GM18498 (cell line): ENCODE measurements at regions not wholly inside any gene's neighbourhood (a gene's known extent, or its start where the extent isn't known, plus 50 kb on each side); places are given as distances from the start of the nearest gene placed in this dataset.
"Not testable (repeated sequence)": the region's sequence is repeated elsewhere in the genome, so short reads cannot be mapped to it uniquely, and the experiment has no call there.

Experiments
- ATAC-seq: cut with Tn5 transposase; IDR thresholded peaks from one replicate; pipeline ENCODE4 v1.9.1; 2021; ENCODE audit warnings: mild to moderate bottlenecking, moderate library complexity; ENCODE audit not compliant: unreplicated experiment

DNA sequence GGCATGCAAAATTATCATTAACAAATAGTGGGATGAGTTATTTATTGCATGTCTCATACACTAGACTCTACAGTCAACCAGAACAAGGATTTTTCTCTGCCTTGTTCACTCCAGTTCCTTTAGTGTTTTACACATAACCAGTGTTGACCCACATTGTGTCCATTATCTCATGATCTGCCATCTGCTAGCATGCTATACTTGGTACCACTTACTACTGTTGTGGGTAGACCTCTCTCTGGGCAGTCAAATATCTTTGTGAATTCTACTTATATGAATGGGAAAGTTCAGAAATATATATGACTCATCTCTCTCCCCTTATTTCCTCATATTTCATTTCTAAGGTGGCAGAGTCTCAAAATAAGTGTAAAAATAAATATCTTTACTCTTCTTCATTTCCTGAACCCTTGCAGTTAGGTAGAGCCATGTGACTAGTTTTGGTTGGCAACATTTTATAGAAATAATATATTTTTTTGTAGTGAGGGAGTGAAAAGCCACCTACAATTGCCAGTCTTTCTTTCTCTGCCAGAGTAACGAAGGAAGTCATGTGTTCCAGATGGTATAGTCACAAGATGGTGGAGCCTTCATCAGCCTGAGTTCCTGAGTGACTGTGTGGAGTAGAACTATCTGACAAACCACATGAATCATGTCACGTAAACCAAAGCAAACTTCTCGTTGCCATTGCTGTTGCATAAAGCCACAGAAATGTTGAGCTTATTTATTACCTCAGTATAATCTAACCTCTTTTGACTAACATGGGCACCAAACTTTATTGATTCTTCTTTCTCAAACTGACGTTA, 704.0 kb downstream of the RNF144A start:
- ATAC-seq = no peak

DNA sequence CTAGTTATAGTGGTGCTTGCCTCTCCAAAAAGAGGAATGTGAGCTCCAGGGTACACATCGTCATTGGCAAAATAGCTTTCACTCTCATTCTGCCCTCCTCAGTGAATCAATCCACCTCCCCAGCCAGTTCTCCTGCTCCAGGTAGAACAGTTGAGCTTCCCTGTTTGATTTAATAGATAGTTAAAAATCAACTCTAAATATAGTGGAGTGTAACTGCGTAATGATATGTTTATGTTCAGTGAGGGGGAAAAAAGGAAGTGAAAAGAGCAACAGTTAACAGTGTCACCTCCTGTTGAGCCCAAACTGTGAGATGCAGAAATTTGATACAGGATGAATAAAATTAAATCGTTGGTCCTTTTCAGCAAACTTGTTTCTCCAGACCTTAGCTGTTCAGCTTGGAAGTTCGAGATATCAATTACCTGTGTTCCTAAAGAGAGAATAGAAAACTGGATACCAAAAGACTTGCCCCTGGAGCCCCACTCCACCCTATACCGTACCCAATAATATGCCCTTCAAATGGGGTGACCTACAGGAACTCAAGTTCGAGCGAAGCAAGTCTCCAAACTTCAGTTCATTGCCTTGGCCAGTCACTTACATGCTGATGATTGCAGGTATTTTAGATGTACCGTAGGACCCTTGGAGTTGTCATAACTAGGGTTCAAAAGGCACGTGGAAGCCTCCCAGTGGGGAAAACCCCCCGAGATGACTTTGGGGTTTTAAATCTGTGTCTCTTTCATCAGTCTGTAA, 708.4 kb downstream of the RNF144A start:
- ATAC-seq = no peak

- ATAC-seq = no peak
Observed at GRCh38 chr2:7626139-7626537, 708.9 kb downstream of the RNF144A start.

- ATAC-seq = no peak
Observed at GRCh38 chr2:7627583-7627982, 710.4 kb downstream of the RNF144A start.

GRCh38 chr2:7632420-7632819, 715.2 kb downstream of the RNF144A start:
- ATAC-seq = no peak

DNA sequence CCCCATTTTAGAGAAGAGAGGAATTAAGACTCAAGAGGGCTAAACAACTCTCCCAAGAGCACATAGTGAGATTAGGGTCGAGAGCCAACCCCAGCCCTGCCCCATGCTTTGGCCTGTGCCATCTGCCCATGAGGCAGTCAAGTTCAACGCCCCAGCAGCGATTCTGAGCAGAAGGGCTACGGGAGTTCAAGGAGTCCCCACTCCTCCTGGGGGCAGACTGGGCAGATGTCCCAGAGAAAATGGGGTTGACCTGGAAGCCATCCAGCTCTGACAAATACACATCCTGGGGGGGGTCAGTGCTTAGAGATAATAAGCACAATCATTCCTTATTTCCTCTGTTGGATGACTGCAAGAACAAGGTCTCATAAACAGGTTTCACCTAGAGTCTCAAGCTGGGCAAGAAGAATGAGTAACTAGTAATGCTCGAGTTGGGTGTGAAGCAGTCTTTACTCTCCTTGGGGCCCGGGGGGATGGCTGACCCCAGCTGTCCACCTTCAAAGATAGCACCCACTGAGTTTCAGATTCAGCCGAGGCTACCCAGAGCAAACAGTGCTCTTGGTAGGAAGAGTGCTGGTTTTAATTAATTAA, 716.4 kb downstream of the RNF144A start:
- no peak for ATAC-seq

DNA sequence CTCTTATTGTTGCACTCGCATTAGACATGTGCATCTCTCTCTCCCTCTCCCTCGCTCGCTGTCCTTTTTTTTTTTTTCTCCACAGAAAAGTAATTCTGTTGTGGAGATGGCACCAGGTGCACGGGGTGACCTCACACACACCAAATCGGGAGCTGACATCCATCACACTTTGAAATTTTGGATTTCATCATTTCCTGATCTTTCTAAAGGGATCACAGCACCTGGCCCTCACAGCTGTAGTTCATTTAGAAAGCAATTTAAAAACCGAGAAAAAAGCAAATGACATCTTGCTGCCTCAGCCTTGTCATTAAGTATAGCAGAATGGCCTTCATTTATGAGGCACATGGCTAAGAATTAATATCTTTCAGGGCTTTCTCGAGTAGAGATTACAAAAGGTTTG, 717.2 kb downstream of the RNF144A start:
- no peak for ATAC-seq

DNA sequence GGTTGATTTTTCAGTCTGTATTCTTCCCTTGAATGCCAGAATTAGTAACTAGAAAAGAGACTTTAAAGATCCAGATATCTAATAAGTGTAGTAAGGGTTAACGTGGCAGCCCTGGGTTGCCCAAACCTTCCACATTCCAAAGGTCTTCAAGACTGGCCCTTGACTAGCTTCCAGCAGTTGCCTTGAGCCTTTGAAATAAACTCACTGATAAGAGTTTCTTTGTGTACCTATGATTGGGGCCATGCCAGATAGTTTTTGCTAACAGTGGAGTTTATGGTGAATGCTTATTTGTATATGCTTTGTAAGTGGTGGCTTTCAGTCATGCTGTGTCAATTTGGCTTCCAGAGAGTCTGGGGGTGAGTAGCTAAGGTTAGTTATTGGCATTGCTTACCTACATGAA, 722.3 kb downstream of the RNF144A start:
- ATAC-seq = no peak

- not testable (repeated sequence) for ATAC-seq
Observed at GRCh38 chr2:7641272-7641671, 724.1 kb downstream of the RNF144A start.

DNA sequence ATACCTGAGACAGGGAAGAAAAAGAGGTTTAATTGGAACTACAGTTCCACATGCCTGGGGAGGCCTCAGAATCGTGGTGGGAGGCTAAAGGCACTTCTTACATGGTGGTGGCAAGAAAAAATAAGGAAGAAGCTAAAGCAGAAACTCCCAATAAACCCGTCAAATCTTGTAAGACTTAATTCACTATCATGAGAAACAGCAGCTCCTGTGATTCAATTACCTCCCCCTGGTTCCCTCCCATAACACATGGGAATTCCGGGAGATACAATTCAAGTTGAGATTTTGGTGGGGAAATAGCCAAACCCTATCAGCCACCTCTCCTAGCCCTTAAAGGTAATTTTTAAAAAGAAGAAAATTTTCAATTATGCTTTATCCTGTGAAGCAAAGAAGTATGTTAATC, 728.8 kb downstream of the RNF144A start:
- ATAC-seq = no peak

DNA sequence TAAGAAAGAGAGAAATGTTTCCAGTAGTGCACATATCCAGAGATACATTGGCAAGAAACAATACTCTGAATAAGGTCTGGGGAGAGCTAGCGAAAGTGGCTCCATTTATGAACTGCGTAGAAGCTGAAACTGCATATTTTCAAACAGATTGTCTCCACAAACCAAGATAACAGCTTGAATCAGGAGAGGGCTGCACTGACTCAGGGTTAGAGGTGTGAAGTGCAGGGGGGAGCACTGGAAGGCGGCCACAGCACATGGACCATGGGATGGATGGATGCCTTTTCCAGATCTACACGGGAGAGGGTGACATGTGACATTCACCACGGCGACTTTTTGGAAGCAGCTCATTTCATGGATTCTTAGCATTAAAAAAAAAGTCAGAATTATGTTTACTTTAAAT, 729.4 kb downstream of the RNF144A start:
- no peak for ATAC-seq

DNA sequence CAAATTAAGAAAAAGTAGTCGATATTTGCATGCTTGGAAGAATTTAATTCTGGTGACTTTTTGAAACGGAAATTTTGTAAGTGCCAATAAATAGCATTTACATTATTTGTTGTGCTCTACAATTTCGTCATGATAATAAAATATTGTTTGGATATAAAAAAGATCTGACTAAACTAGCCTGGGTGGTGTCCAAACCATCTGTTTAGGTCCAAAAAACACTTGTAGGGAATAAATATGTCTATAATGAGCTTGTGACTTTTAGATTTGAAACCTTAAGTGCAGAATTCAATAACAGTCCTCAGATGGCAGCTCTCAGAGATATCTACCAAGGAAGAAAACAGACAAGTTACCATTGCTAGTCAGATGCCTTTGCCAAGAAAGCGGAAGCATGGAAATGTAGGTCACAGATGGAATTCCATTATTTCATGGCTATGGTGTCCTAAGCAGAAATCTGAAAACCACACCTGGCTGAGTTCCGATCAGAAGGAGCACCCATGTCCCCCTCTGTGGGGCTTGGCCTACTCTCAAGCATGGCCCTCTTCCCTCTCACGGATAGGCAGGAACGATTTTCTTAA, 731.1 kb downstream of the RNF144A start:
- ATAC-seq = no peak

GRCh38 chr2:7649461-7650228, 732.4 kb downstream of the RNF144A start:
- ATAC-seq = no peak

DNA sequence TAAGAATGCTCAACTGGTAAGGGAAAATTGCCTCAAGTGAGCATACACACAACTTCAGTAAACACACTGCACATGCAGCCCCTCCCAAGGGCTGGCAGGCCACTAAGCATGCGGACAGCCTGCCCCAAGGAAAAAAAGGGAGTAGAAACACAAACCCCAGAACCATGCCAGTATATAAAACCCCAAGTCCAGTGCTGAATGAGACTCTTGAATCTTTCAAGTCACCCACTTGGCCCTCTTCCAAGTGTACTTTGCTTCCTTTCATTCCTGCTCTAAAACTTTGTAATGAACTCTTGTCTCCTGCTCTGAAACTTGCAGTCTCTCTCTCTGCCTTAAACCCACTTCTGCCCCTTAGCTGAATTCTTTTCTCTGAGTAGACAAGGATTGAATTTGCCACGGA, 736.4 kb downstream of the RNF144A start:
- ATAC-seq = no peak

- ATAC-seq = no peak
Observed at GRCh38 chr2:7655629-7656028, 738.4 kb downstream of the RNF144A start.

- ATAC-seq = not testable (repeated sequence)
Observed at GRCh38 chr2:7657526-7657925, 740.3 kb downstream of the RNF144A start.

- ATAC-seq = no peak
Observed at GRCh38 chr2:7658486-7658885, 741.3 kb downstream of the RNF144A start.

- no peak for ATAC-seq
Observed at GRCh38 chr2:7660816-7661215, 743.6 kb downstream of the RNF144A start.

DNA sequence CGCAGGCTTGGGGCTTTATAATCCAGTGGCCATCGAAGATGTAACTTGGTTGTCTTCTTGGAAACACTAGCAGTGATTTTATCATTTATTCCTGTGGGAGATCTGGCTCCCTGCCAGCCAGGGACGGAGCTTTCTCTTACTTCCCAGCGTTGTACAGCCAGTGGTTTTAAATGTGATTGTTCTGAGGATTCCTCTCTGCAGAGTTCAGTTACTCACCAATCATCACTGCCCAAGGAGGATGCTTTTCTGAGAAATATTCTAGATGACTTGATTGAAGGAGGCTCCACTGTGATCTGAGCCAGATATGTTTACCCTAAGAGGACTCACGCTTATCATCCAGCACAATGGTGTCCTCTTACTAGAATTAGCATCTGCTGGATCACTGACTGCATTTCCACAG, 744.3 kb downstream of the RNF144A start:
- ATAC-seq = no peak

GRCh38 chr2:7665880-7666279, 748.7 kb downstream of the RNF144A start:
- ATAC-seq = peak; percentile 58
